IMR-90 (cell line): ENCODE measurements at regions not wholly inside any gene's neighbourhood (a gene's known extent, or its start where the extent isn't known, plus 50 kb on each side); places are given as distances from the start of the nearest gene placed in this dataset.

ENCODE experiments used
- ATAC-seq: fragments of 200-7000 bp; cut with Tn5 transposase; 2 replicates; pipeline ENCODE4 v1.9.1; 2020; ENCODE audit warnings: low read depth, mild to moderate bottlenecking, moderate library complexity
- BruUV-seq: library from RNA; stranded (reverse); fragments of 400-500 nt; replicated peaks from 2 replicates; lab custom pipeline; 2021; lab: Mats Ljungman, UMichigan
- CTCF ChIA-PET: fragments of 300-600 bp; formaldehyde crosslinking; extraction: SDS; loops from one replicate; lab custom pipeline; 2021; ENCODE audit warnings: antibody characterized with exemption; lab: Yijun Ruan, JAX
- POLR2A ChIA-PET: fragments of 300-600 bp; sonication (Branson Sonifier 250); formaldehyde crosslinking; loops from one replicate; lab custom pipeline; 2022; ENCODE audit warnings: antibody characterized with exemption; ENCODE audit not compliant: unreplicated experiment; lab: Charles Lee
- DNase-seq: peaks from one replicate; pipeline ENCODE4 v3.0.0; 2013
- H2AFZ ChIP-seq: replicated peaks from 2 replicates; pipeline ENCODE3; 2013; ENCODE audit warnings: low read length, mild to moderate bottlenecking; ENCODE audit not compliant: poor library complexity
- H2AK5ac ChIP-seq: 2 replicates; pipeline ENCODE4 v1.6.1; 2013; ENCODE audit warnings: low read depth, low read length, inconsistent platforms
- H2AK9ac ChIP-seq: replicated peaks from 2 replicates; pipeline ENCODE3; 2013; ENCODE audit warnings: mild to moderate bottlenecking, low read depth, low read length, moderate library complexity; ENCODE audit not compliant: poor library complexity
- H2BK120ac ChIP-seq: 2 replicates; pipeline ENCODE4 v1.6.1; 2013; ENCODE audit warnings: low read depth, low read length, inconsistent platforms
- H2BK15ac ChIP-seq: 3 replicates; pipeline ENCODE4 v1.6.1; 2013; ENCODE audit warnings: low read depth, low read length, inconsistent platforms
- H2BK20ac ChIP-seq: 2 replicates; pipeline ENCODE4 v1.6.1; 2013; ENCODE audit warnings: low read depth, mild to moderate bottlenecking, inconsistent platforms, low read length, moderate library complexity
- H2BK5ac ChIP-seq: 2 replicates; pipeline ENCODE4 v1.6.1; 2013; ENCODE audit warnings: mild to moderate bottlenecking, low read depth, low read length, inconsistent platforms; ENCODE audit not compliant: poor library complexity, severe bottlenecking
- H3K14ac ChIP-seq: replicated peaks from 2 replicates; pipeline ENCODE4 v1.6.1; 2013; ENCODE audit warnings: low read depth, low read length, inconsistent platforms
- H3K18ac ChIP-seq: 2 replicates; pipeline ENCODE4 v1.6.1; 2013; ENCODE audit warnings: low read depth, low read length, control low read depth
- H3K23ac ChIP-seq: 2 replicates; pipeline ENCODE4 v1.6.1; 2013; ENCODE audit warnings: low read depth, low read length, inconsistent platforms
- H3K27ac ChIP-seq: 2 replicates; pipeline ENCODE4 v1.5.1; 2013; ENCODE audit warnings: mild to moderate bottlenecking, control low read depth, low read length; ENCODE audit not compliant: insufficient read depth
- H3K27me3 ChIP-seq: 2 replicates; pipeline ENCODE4 v1.6.1; 2013; ENCODE audit warnings: low read length; ENCODE audit not compliant: control insufficient read depth, insufficient read depth
- H3K36me3 ChIP-seq: 2 replicates; pipeline ENCODE4 v1.6.1; 2013; ENCODE audit warnings: low read length, mixed read lengths; ENCODE audit not compliant: control insufficient read depth, insufficient read depth
- H3K4ac ChIP-seq: 2 replicates; pipeline ENCODE4 v1.6.1; 2013; ENCODE audit warnings: low read depth, low read length, inconsistent platforms
- H3K4me1 ChIP-seq: 2 replicates; pipeline ENCODE4 v1.6.1; 2013; ENCODE audit warnings: low read length, mixed read lengths; ENCODE audit not compliant: control insufficient read depth, insufficient read depth
- H3K4me2 ChIP-seq: 2 replicates; pipeline ENCODE4 v1.6.1; 2013; ENCODE audit warnings: low read depth, mild to moderate bottlenecking, control low read depth, low read length, moderate library complexity
- H3K4me3 ChIP-seq: 2 replicates; pipeline ENCODE4 v1.5.1; 2013; ENCODE audit warnings: low read depth, mild to moderate bottlenecking, control low read depth, low read length, moderate library complexity; ENCODE audit not compliant: insufficient read depth
- H3K56ac ChIP-seq: 2 replicates; pipeline ENCODE4 v1.6.1; 2013; ENCODE audit warnings: low read length, inconsistent platforms; ENCODE audit not compliant: insufficient read depth; ENCODE audit errors: extremely low read depth
- H3K79me1 ChIP-seq, 2 experiments: 2 replicates each; pipeline ENCODE4 v1.6.1; 2013; ENCODE audit warnings: low read length in 2 of 2, inconsistent platforms in 1 of 2, low read depth in 1 of 2
- H3K9ac ChIP-seq: 2 replicates; pipeline ENCODE4 v1.6.1; 2013; ENCODE audit warnings: low read depth, low read length, control low read depth
- H3K9me1 ChIP-seq: 2 replicates; pipeline ENCODE4 v1.6.1; 2013; ENCODE audit warnings: low read length, inconsistent platforms; ENCODE audit not compliant: insufficient read depth
- H3K9me3 ChIP-seq: 2 replicates; pipeline ENCODE4 v1.6.1; 2013; ENCODE audit warnings: low read length; ENCODE audit not compliant: control insufficient read depth, insufficient read depth
- H4K20me1 ChIP-seq: 2 replicates; pipeline ENCODE4 v1.6.1; 2013; ENCODE audit warnings: low read length, inconsistent platforms; ENCODE audit not compliant: insufficient read depth
- H4K5ac ChIP-seq: 2 replicates; pipeline ENCODE4 v1.6.1; 2013; ENCODE audit warnings: mild to moderate bottlenecking, low read depth, low read length, control low read depth
- H4K8ac ChIP-seq, 2 experiments: 2 replicates each; pipeline ENCODE4 v1.6.1; 2013; ENCODE audit warnings: low read depth in 2 of 2, low read length in 2 of 2, control low read depth in 1 of 2, inconsistent platforms in 1 of 2
- H4K91ac ChIP-seq: 2 replicates; pipeline ENCODE4 v1.6.1; 2013; ENCODE audit warnings: low read depth, low read length, inconsistent platforms; ENCODE audit not compliant: insufficient read depth
- BHLHE40 ChIP-seq: fragments of 150-350 bp; IDR thresholded peaks from 2 replicates; pipeline ENCODE4 v1.6.1; 2016; ENCODE audit warnings: mild to moderate bottlenecking, low read depth, low read length
- CEBPB ChIP-seq: IDR thresholded peaks from 2 replicates; pipeline ENCODE4 v1.6.1; 2012; ENCODE audit warnings: low read depth, low read length, improper control_type of control experiment
- CHD1 ChIP-seq: IDR thresholded peaks from 2 replicates; pipeline ENCODE4 v1.6.1; 2012; ENCODE audit warnings: low read depth, low read length, improper control_type of control experiment
- CTCF ChIP-seq: conservative IDR thresholded peaks from 2 replicates; pipeline ENCODE4 v1.5.1; 2012; ENCODE audit warnings: mild to moderate bottlenecking, low read depth, low read length, improper control_type of control experiment
- ELK1 ChIP-seq: fragments of 150-350 bp; IDR thresholded peaks from 2 replicates; pipeline ENCODE4 v1.6.1; 2016; ENCODE audit warnings: low read depth, mild to moderate bottlenecking, low read length, moderate library complexity, borderline replicate concordance
- FOS ChIP-seq: fragments of 150-350 bp; IDR thresholded peaks from 2 replicates; pipeline ENCODE4 v1.6.1; 2016; ENCODE audit warnings: low read depth, low read length
- MAFK ChIP-seq: IDR thresholded peaks from 2 replicates; pipeline ENCODE4 v1.6.1; 2012; ENCODE audit warnings: low read depth, low read length, improper control_type of control experiment
- MAZ ChIP-seq: IDR thresholded peaks from 2 replicates; pipeline ENCODE4 v1.6.1; 2012; ENCODE audit warnings: low read depth, mild to moderate bottlenecking, low read length, improper control_type of control experiment, moderate library complexity, borderline replicate concordance
- MXI1 ChIP-seq: IDR thresholded peaks from 2 replicates; pipeline ENCODE4 v1.6.1; 2012; ENCODE audit warnings: low read depth, mild to moderate bottlenecking, low read length, moderate library complexity, borderline replicate concordance
- NFE2L2 ChIP-seq: fragments of 150-350 bp; IDR thresholded peaks from 2 replicates; pipeline ENCODE4 v1.6.1; 2016; ENCODE audit warnings: low read depth, mild to moderate bottlenecking, low read length
- POLR2A ChIP-seq: IDR thresholded peaks from 2 replicates; pipeline ENCODE4 v1.6.1; 2012; ENCODE audit warnings: mild to moderate bottlenecking, low read depth, low read length
- RAD21 ChIP-seq: IDR thresholded peaks from 2 replicates; pipeline ENCODE4 v1.6.1; 2012; ENCODE audit warnings: low read length, improper control_type of control experiment
- RCOR1 ChIP-seq: IDR thresholded peaks from 2 replicates; pipeline ENCODE4 v1.6.1; 2012; ENCODE audit warnings: mild to moderate bottlenecking, low read length, improper control_type of control experiment; ENCODE audit not compliant: insufficient replicate concordance
- RFX5 ChIP-seq: IDR thresholded peaks from 2 replicates; pipeline ENCODE4 v1.8.0; 2012; ENCODE audit warnings: low read depth, mild to moderate bottlenecking, low read length, moderate library complexity
- SMC3 ChIP-seq: fragments of 150-350 bp; IDR thresholded peaks from 2 replicates; pipeline ENCODE4 v1.6.1; 2016; ENCODE audit warnings: low read depth, mild to moderate bottlenecking, antibody characterized with exemption, low read length, moderate library complexity
- USF2 ChIP-seq: fragments of 150-350 bp; IDR thresholded peaks from 2 replicates; pipeline ENCODE4 v1.6.1; 2017; ENCODE audit warnings: mild to moderate bottlenecking, antibody characterized with exemption, low read length, low read depth
- dilution Hi-C: fragments of 300-500 bp; cut with HindIII; formaldehyde crosslinking; loops from one replicate; pipeline ENCODE4 v1.14.3; 2018; ENCODE audit warnings: low sequenced_read_pairs; ENCODE audit not compliant: unreplicated experiment
- in situ Hi-C: fragments of 300-500 bp; cut with MboI; formaldehyde crosslinking; loops from 3 replicates; pipeline ENCODE4 v1.14.3; 2019; ENCODE audit warnings: low sequenced_read_pairs, inconsistent platforms, mixed read lengths
- intact Hi-C: fragments of 100-400 bp; cut with micrococcal nuclease; formaldehyde crosslinking; loops from 2 replicates; pipeline ENCODE4 v1.10.0; 2022

- ChIA-PET POLR2A (no interaction called here), CTCF (no interaction called here)
- Histone ChIP-seq H3K23ac (no peak overlapping the region), H3K4ac (no peak overlapping the region), H3K27me3 (no peaks in the 10 kb centered on the region), H3K4me3 (no peak overlapping the region), H2BK20ac (peak overlapping the region; percentile 58; the same call in 1 of the 2 replicates), H3K36me3 (no peaks in the 10 kb centered on the region), H3K14ac (no peak overlapping the region), H2AFZ (no peak overlapping the region), H3K9ac (no peak overlapping the region), H2BK15ac (no peak overlapping the region), H3K56ac (no peak overlapping the region), H2BK5ac (no peak overlapping the region), H3K27ac (no peak overlapping the region), H3K18ac (no peak overlapping the region), H3K4me2 (no peak overlapping the region), H3K9me1 (peaks cover 4% of the 10 kb centered on the region), H4K5ac (no peak overlapping the region), H2AK5ac (no peak overlapping the region), H3K79me1 (no peaks in the 10 kb centered on the region), H2BK120ac (no peak overlapping the region), H3K4me1 (peaks cover 16% of the 10 kb centered on the region), H2AK9ac (no peak overlapping the region), H4K20me1 (no peaks in the 10 kb centered on the region), H3K9me3 (no peaks in the 10 kb centered on the region), H4K8ac (peak overlapping the region in 1 of 2 experiments; percentile 47; a peak in 1 of 4 replicates), H4K91ac (no peak overlapping the region)
- DNase-seq: no peak
- no peak for ATAC-seq
- no TSS peak for BruUV-seq
- in situ Hi-C loops: no loop called here
- intact Hi-C loops: no loop called here
- TF ChIP-seq RAD21: no peak
- no peak for TF ChIP-seq MAZ
- TF ChIP-seq FOS: no peak
- TF ChIP-seq USF2: no peak
- TF ChIP-seq CHD1: no peak
- TF ChIP-seq CTCF: no peak
- TF ChIP-seq BHLHE40: no peak
- TF ChIP-seq RFX5: no peak
- TF ChIP-seq NFE2L2: no peak
- no peak for TF ChIP-seq RCOR1
- no peak for TF ChIP-seq SMC3
- TF ChIP-seq MAFK: no peak
- no peak for TF ChIP-seq POLR2A
- TF ChIP-seq ELK1: no peak
- no peak for TF ChIP-seq CEBPB
- no peak for TF ChIP-seq MXI1
- dilution Hi-C loops: no loop called here
Measured at GRCh38 chr1:98328855-98329254, 332.7 kb upstream of the SNX7 start.
